ENCODE measurements at regions not wholly inside any gene's neighbourhood (a gene's known extent, or its start where the extent isn't known, plus 50 kb on each side); places are given as distances from the start of the nearest gene placed in this dataset.

DNA sequence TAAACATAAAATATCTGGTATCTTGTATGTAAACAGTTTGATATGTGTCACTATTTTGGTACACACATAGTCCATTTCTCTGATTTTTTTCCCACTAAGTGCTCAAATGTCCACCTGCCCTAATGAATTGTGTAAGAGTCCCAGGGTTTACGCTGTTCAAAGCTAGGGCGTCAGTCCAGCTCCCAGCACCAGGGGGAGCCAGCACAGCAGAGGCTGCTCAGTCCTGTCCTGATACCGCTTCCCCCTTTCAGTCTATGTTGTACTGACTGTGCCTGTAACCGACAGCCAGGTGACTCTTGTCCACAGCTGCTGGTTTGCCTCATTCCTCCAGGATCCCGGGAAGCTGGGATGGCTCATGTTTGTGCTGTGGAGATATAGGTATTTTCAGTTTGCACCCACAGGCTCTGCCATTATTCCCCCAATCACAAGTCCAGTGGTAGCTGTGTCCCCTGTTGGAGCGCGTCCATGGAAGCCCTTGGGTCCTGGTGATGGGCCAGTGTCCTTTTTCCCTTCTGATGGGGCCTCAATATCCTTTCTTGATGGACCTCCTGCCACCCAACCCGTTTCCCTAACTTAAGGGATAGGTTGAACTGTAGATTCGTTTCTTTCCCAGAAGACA, 242.0 kb downstream of the NEDD1 start:
- 66 to 83% methylated on average over 4 to 9 of the region's 9 CpGs for WGBS, 2 experiments (ENCODE audit: insufficient coverage in 1 of 2, insufficient read length in 1 of 2)
- peaks cover 1% of the 10 kb centered on the region for H3K9me3 Mint-ChIP-seq
- no peaks in the 10 kb centered on the region for H3K27me3 ChIP-seq (ENCODE audit: control insufficient read depth, insufficient read depth, low read length, poor library complexity, severe bottlenecking)
- H3K36me3 Mint-ChIP-seq (ENCODE audit: low read depth) = no peaks in the 10 kb centered on the region
- peak; percentile 96 for DNase-seq
- no peak overlapping the region for H3K9ac ChIP-seq (ENCODE audit: extremely low read depth, low read length, poor library complexity, severe bottlenecking)
- no peak overlapping the region for H3K27ac Mint-ChIP-seq
- TF ChIP-seq CTCF (conservative IDR thresholded peaks at IDR 0.05) = peak; percentile 96
- H3K27ac ChIP-seq (ENCODE audit: low read depth, low read length) = no peak overlapping the region
- H3K4me1 ChIP-seq (ENCODE audit: control insufficient read depth, insufficient read depth, low read length) = no peaks in the 10 kb centered on the region
- peaks cover 12% of the 10 kb centered on the region for H3K4me1 Mint-ChIP-seq
- no peaks in the 10 kb centered on the region for H3K36me3 ChIP-seq (ENCODE audit: control insufficient read depth, insufficient read depth, low read length)
- no peaks in the 10 kb centered on the region for H3K27me3 Mint-ChIP-seq (ENCODE audit: insufficient read depth)
- H3K4me3 Mint-ChIP-seq = no peak overlapping the region
- H3K4me3 ChIP-seq (ENCODE audit: low read length) = no peak overlapping the region
- H3K9me3 ChIP-seq (ENCODE audit: control insufficient read depth, low read length) = no peaks in the 10 kb centered on the region

DNA sequence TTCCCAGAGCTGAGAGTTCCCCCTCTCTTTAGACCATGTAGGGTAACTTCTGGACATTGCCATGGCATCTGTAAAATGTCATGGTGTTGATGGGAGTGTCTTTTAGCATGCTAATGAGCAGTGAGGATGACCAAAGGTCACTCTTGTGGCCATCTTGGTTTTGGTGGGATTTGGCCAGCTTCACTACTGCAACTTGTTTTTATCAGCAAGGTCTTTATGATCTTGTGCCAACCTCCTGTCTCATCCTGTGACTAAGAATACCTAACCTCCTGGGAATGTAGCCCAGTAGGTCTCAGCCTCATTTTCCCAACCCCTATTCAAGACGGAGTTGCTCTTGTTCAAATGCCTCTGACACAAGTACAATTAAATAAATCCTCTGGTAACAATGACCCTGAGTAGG, 244.4 kb downstream of the NEDD1 start:
- no peak for DNase-seq
- no peak overlapping the region for H3K4me3 ChIP-seq (ENCODE audit: low read length)
- no peak overlapping the region for H3K27ac Mint-ChIP-seq
- WGBS, 2 experiments (ENCODE audit: insufficient coverage in 1 of 2, insufficient read length in 1 of 2) = 85% methylated on average over 1 of the region's 1 CpG; no CpG with 5 or more reads in 1 of the 2 experiments
- no peaks in the 10 kb centered on the region for H3K36me3 ChIP-seq (ENCODE audit: control insufficient read depth, insufficient read depth, low read length)
- H3K9me3 Mint-ChIP-seq = peaks cover 6% of the 10 kb centered on the region
- H3K4me1 Mint-ChIP-seq = peaks cover 12% of the 10 kb centered on the region
- H3K9me3 ChIP-seq (ENCODE audit: control insufficient read depth, low read length) = no peaks in the 10 kb centered on the region
- no peak overlapping the region for H3K4me3 Mint-ChIP-seq
- no peaks in the 10 kb centered on the region for H3K27me3 ChIP-seq (ENCODE audit: control insufficient read depth, insufficient read depth, low read length, poor library complexity, severe bottlenecking)
- no peak for TF ChIP-seq CTCF (conservative IDR thresholded peaks at IDR 0.05)
- H3K27ac ChIP-seq (ENCODE audit: low read depth, low read length) = no peak overlapping the region
- no peaks in the 10 kb centered on the region for H3K36me3 Mint-ChIP-seq (ENCODE audit: low read depth)
- no peak overlapping the region for H3K9ac ChIP-seq (ENCODE audit: extremely low read depth, low read length, poor library complexity, severe bottlenecking)
- no peaks in the 10 kb centered on the region for H3K27me3 Mint-ChIP-seq (ENCODE audit: insufficient read depth)
- H3K4me1 ChIP-seq (ENCODE audit: control insufficient read depth, insufficient read depth, low read length) = no peaks in the 10 kb centered on the region

DNA sequence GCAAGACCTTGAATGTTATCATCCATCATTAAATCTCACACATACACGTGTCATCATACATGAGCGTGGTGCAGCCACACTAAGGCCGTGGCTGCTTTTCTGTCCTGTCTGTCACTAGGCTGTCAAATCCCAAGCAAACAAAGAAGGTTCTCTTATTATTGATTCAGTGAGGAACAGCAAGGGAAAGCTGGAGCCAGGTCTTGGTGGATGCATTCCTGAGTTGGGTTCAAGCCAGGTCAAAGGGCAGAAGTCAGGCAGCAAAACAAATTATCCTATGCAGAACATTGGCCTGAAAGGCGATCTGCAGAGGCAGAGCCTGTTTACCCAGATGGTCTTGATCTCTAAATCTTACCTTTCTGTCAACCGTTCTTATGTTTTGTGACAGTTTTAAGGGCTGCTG, 252.3 kb downstream of the NEDD1 start:
- Mint-ChIP-seq H3K4me1 (peaks cover 4% of the 10 kb centered on the region), H3K27me3 (ENCODE audit: insufficient read depth) (no peaks in the 10 kb centered on the region), H3K27ac (no peak overlapping the region), H3K36me3 (ENCODE audit: low read depth) (no peaks in the 10 kb centered on the region), H3K4me3 (no peak overlapping the region), H3K9me3 (peaks cover 5% of the 10 kb centered on the region)
- no peaks in the 10 kb centered on the region for H3K27me3 ChIP-seq (ENCODE audit: control insufficient read depth, insufficient read depth, low read length, poor library complexity, severe bottlenecking)
- H3K4me1 ChIP-seq (ENCODE audit: control insufficient read depth, insufficient read depth, low read length) = peaks cover 2% of the 10 kb centered on the region
- no peak overlapping the region for H3K9ac ChIP-seq (ENCODE audit: extremely low read depth, low read length, poor library complexity, severe bottlenecking)
- H3K27ac ChIP-seq (ENCODE audit: low read depth, low read length) = peak overlapping the region; percentile 16
- DNase-seq = no peak
- TF ChIP-seq CTCF (conservative IDR thresholded peaks at IDR 0.05) = no peak
- 84 to 90% methylated on average over 5 of the region's 5 CpGs for WGBS, 2 experiments (ENCODE audit: insufficient coverage in 1 of 2, insufficient read length in 1 of 2)
- H3K4me3 ChIP-seq (ENCODE audit: low read length) = no peak overlapping the region
- H3K9me3 ChIP-seq (ENCODE audit: control insufficient read depth, low read length) = no peaks in the 10 kb centered on the region
- no peaks in the 10 kb centered on the region for H3K36me3 ChIP-seq (ENCODE audit: control insufficient read depth, insufficient read depth, low read length)

All from endodermal cell (in vitro differentiated cells).